Stimulated activated naive CD8-positive, alpha-beta T cell treated with anti-CD3 and anti-CD28 coated beads, Interleukin-15, Interleukin-2, amounts not matched to agents 100 ng/mL and 50 ng/mL, for 24 hours (primary cell): ENCODE measurements at regions not wholly inside any gene's neighbourhood (a gene's known extent, or its start where the extent isn't known, plus 50 kb on each side); places are given as distances from the start of the nearest gene placed in this dataset.

Experiments
- H3K27ac Mint-ChIP-seq: one replicate; pipeline ENCODE4 v1.8.0; 2021; ENCODE audit warnings: mild to moderate bottlenecking, mixed read lengths
- H3K27me3 Mint-ChIP-seq: one replicate; pipeline ENCODE4 v1.8.0; 2021; ENCODE audit warnings: mixed read lengths
- H3K36me3 Mint-ChIP-seq: one replicate; pipeline ENCODE4 v1.8.0; 2021; ENCODE audit warnings: low read depth, mixed read lengths
- H3K4me1 Mint-ChIP-seq: one replicate; pipeline ENCODE4 v1.8.0; 2021; ENCODE audit warnings: low read depth, mixed read lengths
- H3K4me3 Mint-ChIP-seq: one replicate; pipeline ENCODE4 v1.8.0; 2021; ENCODE audit warnings: mild to moderate bottlenecking, mixed read lengths
- H3K9me3 Mint-ChIP-seq: one replicate; pipeline ENCODE4 v1.8.0; 2021; ENCODE audit warnings: mixed read lengths

DNA sequence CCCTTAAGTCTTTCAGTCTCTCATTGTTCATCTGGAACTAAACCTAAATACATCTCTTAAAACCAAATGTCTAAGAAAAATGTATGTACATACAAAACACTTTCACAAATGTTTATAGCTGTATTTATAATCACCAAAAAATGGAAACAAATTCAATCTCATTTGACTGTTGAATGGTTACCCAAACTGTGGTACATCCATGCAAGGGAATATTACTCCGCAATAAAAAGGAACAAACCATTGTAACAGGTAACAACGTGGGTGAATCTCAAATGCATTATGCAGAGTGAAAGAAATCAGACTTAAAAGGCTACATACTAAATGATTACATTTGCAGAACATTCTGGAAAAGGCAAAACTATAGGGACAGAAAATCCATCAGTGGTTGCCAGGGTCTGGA is 425.2 kb downstream of the COG6 start:
- H3K27ac Mint-ChIP-seq = no peak overlapping the region
- no peak overlapping the region for H3K4me3 Mint-ChIP-seq
- H3K4me1 Mint-ChIP-seq = peaks cover 19% of the 10 kb centered on the region
- no peaks in the 10 kb centered on the region for H3K9me3 Mint-ChIP-seq
- H3K36me3 Mint-ChIP-seq = no peaks in the 10 kb centered on the region
- H3K27me3 Mint-ChIP-seq = no peaks in the 10 kb centered on the region

DNA sequence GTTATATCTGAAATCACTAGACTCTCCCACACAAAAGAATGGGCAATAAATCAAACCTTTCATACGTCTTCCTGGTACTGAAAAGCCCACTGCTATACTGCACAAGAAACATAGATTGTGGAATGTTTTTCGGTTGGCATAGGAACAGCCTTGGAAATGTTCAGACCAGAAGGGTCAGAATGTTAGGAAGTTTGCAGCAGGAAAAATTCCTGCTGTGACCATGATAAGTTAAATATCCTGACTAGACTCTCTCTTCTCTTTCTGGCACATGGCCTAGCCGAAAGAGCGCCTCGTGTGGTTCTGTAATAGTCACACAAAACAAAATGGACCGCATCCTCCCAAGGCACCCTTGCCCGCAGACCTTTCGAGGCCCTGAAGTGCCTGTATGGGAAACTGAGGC is 427.2 kb downstream of the COG6 start:
- Mint-ChIP-seq H3K36me3 (no peaks in the 10 kb centered on the region), H3K9me3 (no peaks in the 10 kb centered on the region), H3K27ac (no peak overlapping the region), H3K4me3 (no peak overlapping the region), H3K27me3 (no peaks in the 10 kb centered on the region), H3K4me1 (peaks cover 16% of the 10 kb centered on the region)

DNA sequence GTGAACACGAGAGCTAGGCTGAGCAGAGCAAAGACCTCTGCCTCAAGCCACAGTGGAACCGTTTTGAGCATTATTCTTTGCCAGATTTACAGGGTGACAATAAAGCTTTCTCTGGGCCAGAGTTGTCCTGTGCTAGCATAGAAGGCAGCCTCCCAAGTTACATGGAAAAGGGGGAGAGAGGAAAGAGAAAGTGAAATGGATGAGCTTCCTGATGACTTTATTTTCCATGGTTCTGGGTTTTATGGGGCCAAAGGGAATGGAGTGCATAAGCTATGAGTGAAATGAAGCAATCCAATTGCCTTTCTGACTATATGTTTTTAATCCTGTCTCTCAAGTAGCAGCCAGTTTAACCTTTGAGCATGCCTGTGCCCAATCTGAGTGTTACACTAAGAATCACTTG is 428.4 kb downstream of the COG6 start:
- Mint-ChIP-seq H3K27ac (no peak overlapping the region), H3K36me3 (no peaks in the 10 kb centered on the region), H3K4me1 (peaks cover 9% of the 10 kb centered on the region), H3K4me3 (no peak overlapping the region), H3K9me3 (no peaks in the 10 kb centered on the region), H3K27me3 (no peaks in the 10 kb centered on the region)

DNA sequence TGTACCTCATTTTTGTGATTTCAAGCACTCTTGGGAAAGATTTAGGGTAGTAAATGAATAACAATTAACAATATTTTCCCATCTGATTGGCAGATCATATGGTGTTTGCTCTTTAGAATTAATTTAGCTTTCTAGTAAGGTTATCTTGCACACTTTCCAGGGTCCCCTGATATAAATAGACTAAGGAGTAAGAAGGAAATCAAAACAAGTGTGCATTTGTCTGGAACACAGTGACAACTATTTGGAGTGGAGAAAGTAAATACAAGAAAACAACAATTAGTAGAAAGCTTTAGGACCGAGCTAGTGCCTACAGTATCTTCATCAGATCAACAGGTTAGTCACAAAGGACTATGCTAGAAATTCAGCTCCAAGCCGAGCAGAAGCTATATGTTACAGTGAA is 429.5 kb downstream of the COG6 start:
- Mint-ChIP-seq H3K27ac (no peak overlapping the region), H3K27me3 (no peaks in the 10 kb centered on the region), H3K4me3 (no peak overlapping the region), H3K9me3 (no peaks in the 10 kb centered on the region), H3K36me3 (no peaks in the 10 kb centered on the region), H3K4me1 (peaks cover under 1% of the 10 kb centered on the region)

DNA sequence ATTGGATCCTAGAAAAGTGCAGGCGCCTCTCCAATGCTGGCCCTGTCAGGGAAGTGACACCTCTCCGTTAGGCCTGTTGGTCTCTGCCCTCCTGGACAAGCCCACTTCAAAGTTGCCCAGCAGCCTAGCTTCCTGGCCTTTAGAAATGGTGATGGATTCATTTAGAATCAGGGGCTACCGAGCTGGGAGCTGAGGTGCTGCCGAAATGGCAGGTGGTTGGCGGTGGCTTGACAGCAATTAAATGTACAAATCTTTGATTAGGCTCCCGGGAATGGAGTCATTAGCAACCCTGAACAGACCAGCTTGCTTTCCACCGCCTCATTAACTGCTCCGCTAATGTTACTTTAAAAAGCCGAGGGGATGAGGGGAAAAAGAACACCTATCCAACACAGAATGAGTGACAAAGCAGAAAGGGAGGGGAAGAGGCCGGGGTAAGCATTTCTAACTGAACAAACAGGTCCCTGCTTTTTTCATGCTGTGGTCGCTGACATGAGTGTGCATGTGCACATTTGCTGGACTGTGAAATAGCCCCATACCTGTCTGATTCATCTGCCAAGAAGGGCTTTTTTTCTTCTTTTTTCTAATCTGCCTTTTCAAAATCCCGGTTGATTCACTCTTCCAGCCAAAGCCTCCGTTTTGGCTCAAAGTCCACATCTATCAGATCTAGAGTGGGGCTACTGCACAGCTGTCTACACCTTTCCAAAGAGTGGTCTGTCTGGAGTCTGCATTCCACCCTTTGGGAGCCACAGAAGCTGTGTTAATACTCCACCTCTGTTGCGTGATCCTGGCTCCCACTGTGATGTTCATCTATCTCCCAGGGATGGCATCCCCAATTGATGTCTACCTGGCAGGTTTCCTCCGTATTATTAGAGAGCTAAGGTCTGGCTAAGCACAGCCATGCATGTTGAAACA is 431.9 kb downstream of the COG6 start:
- H3K4me3 Mint-ChIP-seq = no peak overlapping the region
- no peaks in the 10 kb centered on the region for H3K9me3 Mint-ChIP-seq
- H3K4me1 Mint-ChIP-seq = no peaks in the 10 kb centered on the region
- no peak overlapping the region for H3K27ac Mint-ChIP-seq
- H3K27me3 Mint-ChIP-seq = no peaks in the 10 kb centered on the region
- no peaks in the 10 kb centered on the region for H3K36me3 Mint-ChIP-seq

DNA sequence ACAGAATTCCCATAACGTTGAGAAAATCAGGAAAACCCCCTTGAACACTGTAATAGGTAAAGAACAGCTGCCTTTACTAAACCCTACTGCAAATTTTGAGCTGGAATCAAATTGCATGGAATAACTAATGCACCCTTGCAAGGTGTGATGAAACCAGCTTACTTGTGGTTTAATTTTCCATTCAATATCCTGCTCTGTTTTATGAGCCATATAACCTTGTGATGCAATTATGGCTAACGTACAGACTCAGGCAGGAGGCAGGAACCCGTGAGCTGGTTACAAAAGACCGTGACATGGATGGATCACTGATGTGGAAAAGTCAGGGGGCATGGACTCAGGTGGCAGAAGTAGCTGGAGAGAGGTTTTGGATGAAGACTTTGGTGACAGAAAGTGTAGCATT is 438.6 kb downstream of the COG6 start:
- H3K36me3 Mint-ChIP-seq = peaks cover 5% of the 10 kb centered on the region
- H3K27me3 Mint-ChIP-seq = no peaks in the 10 kb centered on the region
- peaks cover 7% of the 10 kb centered on the region for H3K9me3 Mint-ChIP-seq
- no peak overlapping the region for H3K27ac Mint-ChIP-seq
- H3K4me1 Mint-ChIP-seq = peaks cover 17% of the 10 kb centered on the region
- no peak overlapping the region for H3K4me3 Mint-ChIP-seq

DNA sequence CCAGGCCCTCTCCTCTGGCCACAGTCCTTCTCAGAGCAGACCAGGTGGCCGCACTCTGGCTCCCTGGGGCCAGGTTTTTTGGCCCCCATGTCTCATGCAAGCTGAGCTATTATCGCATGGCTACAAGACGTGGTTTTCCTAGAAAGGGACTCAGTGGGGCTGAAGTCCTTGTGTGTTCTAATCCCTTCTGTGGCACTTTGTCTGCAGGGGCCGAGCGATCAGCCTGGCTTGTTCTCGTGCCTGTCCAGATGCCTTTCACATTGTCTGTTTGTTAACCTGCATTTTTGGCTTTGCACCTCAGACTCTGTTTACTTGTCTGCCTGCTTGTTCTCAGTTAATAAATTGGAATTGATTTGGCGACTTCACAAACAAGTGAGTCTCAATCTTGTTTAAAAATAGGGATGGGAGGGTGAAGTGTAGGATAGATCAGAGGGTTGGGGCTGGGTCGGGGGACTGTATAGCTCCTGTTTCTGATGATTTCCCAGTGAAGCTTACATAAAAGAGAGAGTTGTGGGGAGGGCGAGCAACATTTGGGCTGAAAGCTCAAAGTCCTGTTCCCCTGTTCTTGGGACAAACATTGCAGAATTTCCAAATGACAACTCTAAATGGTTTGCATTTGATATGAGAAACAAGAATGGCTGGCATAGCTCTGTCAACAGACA is 440.4 kb downstream of the COG6 start:
- H3K27ac Mint-ChIP-seq = peak overlapping the region; percentile 13

DNA sequence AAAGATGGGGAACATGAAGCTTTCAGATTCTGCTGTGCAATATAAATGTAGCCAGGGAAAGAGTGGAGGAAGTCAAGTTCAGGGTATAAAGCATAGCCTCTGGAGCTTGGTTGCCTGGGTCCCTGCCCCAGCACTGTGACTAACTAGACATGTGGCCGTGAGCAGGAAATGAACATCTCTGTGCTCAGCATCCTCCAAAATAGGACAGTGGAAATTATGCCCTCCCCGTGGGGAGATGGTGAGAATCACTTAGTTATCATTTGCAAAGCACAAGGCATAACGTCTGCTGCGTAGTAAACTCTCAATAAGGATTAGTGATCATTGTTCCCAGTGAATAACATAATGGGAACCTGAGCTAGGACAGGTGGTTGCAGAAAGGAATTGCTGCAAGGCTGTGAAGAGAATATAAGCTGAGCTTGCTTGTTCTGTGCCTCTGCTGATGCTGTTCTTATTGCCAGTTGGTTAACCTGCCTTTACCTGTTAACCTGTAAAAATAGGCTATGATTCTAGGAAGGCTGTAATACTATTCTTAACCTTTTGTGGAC is 441.0 kb downstream of the COG6 start:
- Mint-ChIP-seq H3K36me3 (peaks cover 16% of the 10 kb centered on the region), H3K27ac (peak overlapping the region; percentile 13), H3K9me3 (peaks cover 13% of the 10 kb centered on the region)

More for the DNA sequence above, 440.4 kb downstream of the COG6 start:
- Mint-ChIP-seq H3K4me3 (no peak overlapping the region), H3K27me3 (no peaks in the 10 kb centered on the region), H3K4me1 (peaks cover 17% of the 10 kb centered on the region), H3K9me3 (peaks cover 13% of the 10 kb centered on the region), H3K36me3 (peaks cover 16% of the 10 kb centered on the region)

DNA sequence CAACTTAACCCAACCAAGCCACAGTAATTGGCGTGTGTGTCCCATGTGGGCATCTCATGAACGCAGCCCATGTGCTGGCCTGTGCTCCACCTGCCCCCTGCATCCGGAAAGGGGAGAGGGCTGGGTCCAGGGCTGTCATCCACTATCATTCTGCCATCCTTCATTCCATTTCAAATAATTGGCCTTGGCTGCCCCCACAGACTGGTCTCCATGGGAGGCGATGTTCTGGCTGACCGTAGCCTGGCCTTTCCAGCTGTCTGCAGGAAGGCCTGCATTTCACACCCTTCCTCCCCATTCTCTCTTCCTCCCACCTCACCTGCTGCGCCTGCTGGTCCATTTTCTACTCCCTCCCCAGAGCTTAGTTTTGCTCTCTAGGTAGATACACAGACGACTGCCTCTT is 442.8 kb downstream of the COG6 start:
- Mint-ChIP-seq H3K27me3 (no peaks in the 10 kb centered on the region), H3K4me3 (no peak overlapping the region), H3K9me3 (peaks cover 13% of the 10 kb centered on the region), H3K27ac (no peak overlapping the region), H3K36me3 (peaks cover 16% of the 10 kb centered on the region), H3K4me1 (peaks cover 41% of the 10 kb centered on the region)

More for the DNA sequence above, 441.0 kb downstream of the COG6 start:
- Mint-ChIP-seq H3K4me1 (peaks cover 23% of the 10 kb centered on the region), H3K4me3 (no peak overlapping the region), H3K27me3 (no peaks in the 10 kb centered on the region)

DNA sequence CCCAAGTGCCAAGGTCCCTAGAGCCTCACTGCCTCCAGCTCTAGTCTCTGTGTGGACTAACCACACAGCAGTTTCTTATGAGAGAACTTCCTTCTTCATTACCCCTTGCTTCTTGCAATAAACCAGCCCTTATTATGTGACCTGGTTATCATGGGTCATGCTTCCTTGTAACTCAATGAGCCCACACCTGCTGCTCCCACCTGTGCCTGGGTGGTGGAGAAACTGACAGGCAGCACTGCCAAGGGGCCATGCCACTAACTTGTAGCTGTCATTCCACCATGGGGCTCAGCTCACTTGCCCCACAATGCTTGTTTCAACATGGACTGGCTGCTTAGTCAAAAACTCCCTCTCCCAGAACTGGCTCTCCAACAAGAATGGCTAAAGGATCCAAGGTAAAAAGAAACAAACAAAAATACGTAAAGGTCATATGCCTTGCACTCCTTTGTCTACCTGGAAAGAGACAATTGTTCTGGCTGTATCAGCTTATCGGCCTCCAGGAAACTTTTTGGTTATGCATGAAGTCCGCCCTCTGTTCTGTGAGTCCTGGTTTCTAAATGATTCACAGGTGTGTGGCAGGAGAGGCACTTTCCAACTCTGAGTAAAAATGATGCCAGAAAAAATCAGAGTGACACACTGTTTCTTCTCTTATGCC is 446.4 kb downstream of the COG6 start:
- peaks cover 13% of the 10 kb centered on the region for H3K9me3 Mint-ChIP-seq
- peak overlapping the region; percentile 95 for H3K27ac Mint-ChIP-seq
- H3K4me3 Mint-ChIP-seq = peak overlapping the region; percentile 59
- H3K36me3 Mint-ChIP-seq = peaks cover 16% of the 10 kb centered on the region
- H3K27me3 Mint-ChIP-seq = no peaks in the 10 kb centered on the region
- H3K4me1 Mint-ChIP-seq = peaks cover 43% of the 10 kb centered on the region

DNA sequence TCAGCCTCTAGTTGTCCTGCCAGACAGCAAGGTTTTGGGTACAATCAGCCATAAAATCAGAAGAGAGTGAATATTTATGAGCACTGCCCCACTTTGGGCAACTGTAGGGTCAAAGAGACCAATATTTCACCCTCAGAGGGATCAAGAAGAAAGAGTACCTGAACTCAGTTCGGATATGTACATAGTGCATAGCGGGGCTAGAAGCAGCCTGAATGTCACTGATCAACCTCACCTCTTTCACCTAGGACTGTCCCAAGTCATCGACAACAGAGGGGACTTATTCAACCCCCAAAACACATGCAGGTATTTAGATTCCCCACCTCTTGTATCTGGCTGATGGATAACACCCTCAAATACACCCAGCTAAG is 446.9 kb downstream of the COG6 start:
- H3K4me1 Mint-ChIP-seq = peaks cover 43% of the 10 kb centered on the region

DNA sequence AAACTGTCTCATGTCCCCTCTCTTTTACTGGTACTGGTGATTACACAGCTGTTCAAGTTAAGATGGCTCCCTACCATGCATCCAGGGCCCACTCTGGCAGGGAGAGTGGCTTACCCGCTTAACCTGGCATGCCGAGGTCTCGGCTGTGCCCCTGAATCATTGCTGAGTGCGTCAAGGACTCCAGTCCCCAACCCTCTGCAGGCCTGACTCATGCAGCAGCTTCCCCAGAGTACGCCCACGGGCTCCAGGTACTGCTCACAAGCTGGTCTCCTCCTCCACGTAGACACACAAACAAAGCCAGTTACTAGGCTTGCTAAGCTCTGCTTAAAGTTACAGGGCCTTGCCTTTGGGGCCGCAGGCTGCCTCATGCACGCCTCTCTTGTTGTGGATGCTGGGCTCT is 447.4 kb downstream of the COG6 start:
- no peaks in the 10 kb centered on the region for H3K27me3 Mint-ChIP-seq
- H3K27ac Mint-ChIP-seq = peak overlapping the region; percentile 95
- peaks cover 16% of the 10 kb centered on the region for H3K36me3 Mint-ChIP-seq
- H3K4me3 Mint-ChIP-seq = peak overlapping the region; percentile 59
- H3K9me3 Mint-ChIP-seq = peaks cover 13% of the 10 kb centered on the region
- peaks cover 43% of the 10 kb centered on the region for H3K4me1 Mint-ChIP-seq

More for the DNA sequence above, 446.9 kb downstream of the COG6 start:
- Mint-ChIP-seq H3K4me3 (peak overlapping the region; percentile 59), H3K27me3 (no peaks in the 10 kb centered on the region), H3K9me3 (peaks cover 13% of the 10 kb centered on the region), H3K36me3 (peaks cover 16% of the 10 kb centered on the region), H3K27ac (peak overlapping the region; percentile 95)

DNA sequence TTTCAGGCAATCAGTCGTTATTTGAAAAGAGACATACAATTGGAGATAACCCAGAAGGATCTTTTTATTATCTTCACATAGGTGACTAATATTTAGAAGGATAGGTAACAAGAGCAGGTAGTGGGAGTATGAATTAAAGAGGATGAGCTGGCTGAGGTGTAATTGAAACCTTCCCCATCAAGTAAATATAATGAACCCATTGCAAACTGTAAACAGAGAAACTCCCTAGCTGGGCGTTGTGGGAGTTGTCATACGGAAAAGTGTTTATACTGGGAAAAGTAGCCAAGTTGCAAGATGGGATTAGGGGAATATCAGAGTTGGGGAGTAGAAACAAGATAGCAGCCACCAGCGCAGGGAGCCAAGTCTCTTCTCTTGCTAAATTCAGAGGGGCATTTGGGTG is 448.4 kb downstream of the COG6 start:
- peak overlapping the region; percentile 95 for H3K27ac Mint-ChIP-seq
- no peak overlapping the region for H3K4me3 Mint-ChIP-seq

DNA sequence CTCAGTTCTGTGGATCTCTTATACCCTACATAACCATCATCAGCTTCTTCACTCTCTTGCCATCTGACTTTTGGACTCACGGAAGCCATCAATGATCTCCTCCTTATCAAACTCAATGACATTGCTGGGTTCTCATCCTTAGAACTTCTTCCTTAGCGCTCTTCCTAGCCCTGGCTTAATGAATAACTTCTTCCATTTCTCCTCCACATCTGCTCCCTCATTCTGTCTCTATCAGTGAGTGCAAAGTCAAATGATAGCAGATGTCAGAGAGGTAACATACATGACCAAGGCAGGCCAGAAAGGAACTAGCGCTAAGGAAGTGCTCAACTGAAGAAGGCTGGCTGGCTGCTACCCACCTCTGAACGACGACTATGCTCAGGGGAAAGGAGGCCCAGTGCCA is 449.8 kb downstream of the COG6 start:
- H3K4me3 Mint-ChIP-seq = no peak overlapping the region
- H3K4me1 Mint-ChIP-seq = peaks cover 57% of the 10 kb centered on the region
- H3K9me3 Mint-ChIP-seq = peaks cover 6% of the 10 kb centered on the region
- no peaks in the 10 kb centered on the region for H3K27me3 Mint-ChIP-seq
- H3K27ac Mint-ChIP-seq = no peak overlapping the region
- peaks cover 2% of the 10 kb centered on the region for H3K36me3 Mint-ChIP-seq

More for the DNA sequence above, 448.4 kb downstream of the COG6 start:
- Mint-ChIP-seq H3K4me1 (peaks cover 45% of the 10 kb centered on the region), H3K9me3 (peaks cover 8% of the 10 kb centered on the region), H3K27me3 (no peaks in the 10 kb centered on the region), H3K36me3 (peaks cover 13% of the 10 kb centered on the region)

DNA sequence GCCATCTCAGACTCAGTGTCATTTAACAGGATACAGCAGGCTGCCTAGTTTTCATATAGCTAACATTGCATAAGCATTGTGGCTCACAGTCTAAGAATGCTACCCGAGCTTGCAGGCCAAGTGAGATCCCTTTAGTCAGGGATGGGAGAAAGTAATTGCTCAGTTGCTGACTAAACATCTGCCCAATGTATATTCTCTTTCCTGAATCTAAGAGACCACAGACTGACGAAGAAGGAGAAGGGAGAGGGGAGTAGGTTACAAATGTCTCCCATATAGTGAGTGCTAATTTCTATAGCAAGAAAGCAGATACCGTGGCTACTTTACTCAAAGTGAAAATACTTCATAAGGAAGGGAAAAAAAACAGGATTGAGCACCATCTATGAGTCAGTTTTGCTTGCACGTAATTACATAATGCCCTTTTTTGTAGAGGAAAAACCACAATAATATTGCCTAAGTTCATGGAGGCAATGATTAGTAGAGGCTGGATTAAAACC is 453.9 kb downstream of the COG6 start:
- H3K4me1 Mint-ChIP-seq = peaks cover 22% of the 10 kb centered on the region
- no peak overlapping the region for H3K4me3 Mint-ChIP-seq
- peaks cover 9% of the 10 kb centered on the region for H3K9me3 Mint-ChIP-seq
- H3K27ac Mint-ChIP-seq = peak overlapping the region; percentile 42
- no peaks in the 10 kb centered on the region for H3K36me3 Mint-ChIP-seq
- no peaks in the 10 kb centered on the region for H3K27me3 Mint-ChIP-seq
